CD1c-positive myeloid dendritic cell (primary cell): ENCODE measurements at regions not wholly inside any gene's neighbourhood (a gene's known extent, or its start where the extent isn't known, plus 50 kb on each side); places are given as distances from the start of the nearest gene placed in this dataset.
"Not testable (repeated sequence)": the region's sequence is repeated elsewhere in the genome, so short reads cannot be mapped to it uniquely, and the experiment has no call there.

Experiments used
- DNase-seq: peaks from one replicate; pipeline ENCODE4 v3.0.0-alpha.2; 2016; ENCODE audit errors: extremely low spot score

- no peak for DNase-seq
Observed at GRCh38 chr20:29687438-29687837, 1570.0 kb upstream of the DEFB115 start.

GRCh38 chr20:29689411-29690225 is 1567.8 kb upstream of the DEFB115 start:
- DNase-seq, result peak; percentile 26

GRCh38 chr20:29690274-29690673 is 1567.2 kb upstream of the DEFB115 start:
- no peak for DNase-seq

GRCh38 chr20:29740601-29740950 is 1516.9 kb upstream of the DEFB115 start:
- no peak for DNase-seq

GRCh38 chr20:29740951-29741593 is 1516.4 kb upstream of the DEFB115 start:
- no peak for DNase-seq

GRCh38 chr20:29741594-29741893 is 1515.9 kb upstream of the DEFB115 start:
- DNase-seq, result no peak

GRCh38 chr20:29741894-29742698 is 1515.4 kb upstream of the DEFB115 start:
- no peak for DNase-seq

GRCh38 chr20:29742699-29743100 is 1514.8 kb upstream of the DEFB115 start:
- DNase-seq, result no peak

GRCh38 chr20:29743101-29743931 is 1514.1 kb upstream of the DEFB115 start:
- no peak for DNase-seq

- no peak for DNase-seq
Observed at GRCh38 chr20:29744071-29744470, 1513.4 kb upstream of the DEFB115 start.

GRCh38 chr20:29745534-29746245 is 1511.8 kb upstream of the DEFB115 start:
- DNase-seq, result not testable (repeated sequence)

GRCh38 chr20:29750268-29750899 is 1507.1 kb upstream of the DEFB115 start:
- no peak for DNase-seq

GRCh38 chr20:29752644-29753425 is 1504.6 kb upstream of the DEFB115 start:
- not testable (repeated sequence) for DNase-seq

- not testable (repeated sequence) for DNase-seq
Observed at GRCh38 chr20:29753426-29753746, 1504.1 kb upstream of the DEFB115 start.

- DNase-seq, result not testable (repeated sequence)
Observed at GRCh38 chr20:29753879-29754278, 1503.6 kb upstream of the DEFB115 start.

- DNase-seq, result not testable (repeated sequence)
Observed at GRCh38 chr20:29755854-29756498, 1501.5 kb upstream of the DEFB115 start.

- no peak for DNase-seq
Observed at GRCh38 chr20:29756664-29757063, 1500.8 kb upstream of the DEFB115 start.

GRCh38 chr20:29761621-29762385 is 1495.7 kb upstream of the DEFB115 start:
- DNase-seq, result not testable (repeated sequence)

- DNase-seq, result no peak
Observed at GRCh38 chr20:29762620-29763019, 1494.8 kb upstream of the DEFB115 start.
